HepG2 (cell line): ENCODE measurements at regions not wholly inside any gene's neighbourhood (a gene's known extent, or its start where the extent isn't known, plus 50 kb on each side); places are given as distances from the start of the nearest gene placed in this dataset.

Experiments used
- ATAC-seq: fragments of 200-7000 bp; cut with Tn5 transposase; 3 replicates; pipeline ENCODE4 v1.9.1; 2020; ENCODE audit warnings: mild to moderate bottlenecking, moderate library complexity
- BruUV-seq: library from RNA; stranded (reverse); fragments of 400-500 nt; replicated peaks from 2 replicates; lab custom pipeline; 2021; lab: Mats Ljungman, UMichigan
- CTCF ChIA-PET: fragments of 300-600 bp; formaldehyde crosslinking; extraction: SDS; loops from one replicate; lab custom pipeline; 2021; ENCODE audit warnings: low total read pairs, inconsistent platforms, low intra/inter-chr PET ratio; lab: Yijun Ruan, JAX
- POLR2A ChIA-PET: fragments of 350-600 bp; sonication (Branson Sonifier 250); formaldehyde crosslinking; loops from one replicate; lab custom pipeline; 2020; ENCODE audit warnings: antibody characterized with exemption, inconsistent platforms; lab: Yijun Ruan, JAX
- DNase-seq: peaks from one replicate; pipeline ENCODE4 v3.0.0-alpha.2; 2015; ENCODE audit warnings: low spot score
- FAIRE-seq: peaks from 3 replicates; lab custom pipeline; 2011; peaks lifted over from hg19 to GRCh38; lab: Jason Lieb, UNC
- H2AFZ ChIP-seq: one replicate; pipeline ENCODE4 v1.6.1; 2011; ENCODE audit warnings: low read length, inconsistent platforms
- H3K27ac ChIP-seq: fragments of 300-600 bp; 3 replicates; pipeline ENCODE4 v1.8.0; 2011; ENCODE audit warnings: mixed run types, mild to moderate bottlenecking, mixed read lengths, low read length, inconsistent platforms; ENCODE audit not compliant: insufficient read depth; ENCODE audit errors: extremely low read length
- H3K27me3 ChIP-seq, 2 experiments: fragments of 200-600 bp in 1 of 2; 2 replicates in 1 of 2; 3 replicates in 1 of 2; pipeline versions ENCODE4 v1.6.0 to v1.8.0; 2011; ENCODE audit warnings: low read length in 2 of 2, mild to moderate bottlenecking in 2 of 2, moderate library complexity in 2 of 2, inconsistent platforms in 1 of 2; ENCODE audit not compliant: insufficient read depth in 2 of 2, control insufficient read depth in 1 of 2
- H3K36me3 ChIP-seq, 2 experiments: fragments of 200-600 bp in 1 of 2; replicated peaks in 1 of 2; 2 replicates in 1 of 2; 3 replicates in 1 of 2; pipeline versions ENCODE4 v1.5.1 to v1.8.0; 2011; ENCODE audit warnings: low read length in 2 of 2, inconsistent platforms in 1 of 2; ENCODE audit not compliant: insufficient read depth in 2 of 2, control insufficient read depth in 1 of 2
- H3K4me1 ChIP-seq: 2 replicates; pipeline ENCODE4 v1.5.1; 2012; ENCODE audit warnings: low read length, inconsistent platforms; ENCODE audit not compliant: insufficient read depth
- H3K4me2 ChIP-seq: 2 replicates; pipeline ENCODE4 v1.6.0; 2011; ENCODE audit warnings: low read depth, low read length, inconsistent platforms
- H3K4me3 ChIP-seq, 3 experiments: fragments of 200-600 bp in 1 of 3; sonication (generic), shearing (Covaris generic) in 1 of 3; replicated peaks in 1 of 3; 2 replicates each; pipeline ENCODE4 v1.5.1; 2011 to 2016; ENCODE audit warnings: low read length in 3 of 3, inconsistent platforms in 2 of 3, low read depth in 2 of 3, mild to moderate bottlenecking in 2 of 3, control low read depth in 1 of 3, mixed read lengths in 1 of 3; ENCODE audit not compliant: insufficient read depth in 1 of 3
- H3K79me2 ChIP-seq: one replicate; pipeline ENCODE4 v1.6.1; 2011; ENCODE audit warnings: low read length, inconsistent platforms; ENCODE audit not compliant: insufficient read depth
- H3K9ac ChIP-seq: 2 replicates; pipeline ENCODE4 v1.6.0; 2011; ENCODE audit warnings: mild to moderate bottlenecking, low read depth, low read length, inconsistent platforms; ENCODE audit not compliant: insufficient read depth
- H3K9me3 ChIP-seq: 2 replicates; pipeline ENCODE4 v1.5.1; 2012; ENCODE audit warnings: mild to moderate bottlenecking, low read length
- H4K20me1 ChIP-seq: 2 replicates; pipeline ENCODE4 v1.6.0; 2011; ENCODE audit warnings: inconsistent platforms, mild to moderate bottlenecking, low read length, moderate library complexity; ENCODE audit not compliant: insufficient read depth
- FOXO1 ChIP-seq: sonication (generic); formaldehyde crosslinking; IDR thresholded peaks from 2 replicates; pipeline ENCODE4 v1.4.0; 2020; ENCODE audit warnings: missing genetic modification reagents
- HBP1 ChIP-seq: IDR thresholded peaks from 2 replicates; pipeline ENCODE4 v1.6.1; 2016; ENCODE audit warnings: low read depth, control low read depth
- HMGA1 ChIP-seq: sonication (generic); formaldehyde crosslinking; conservative IDR thresholded peaks from 2 replicates; pipeline ENCODE4 v1.4.0; 2020; ENCODE audit warnings: missing genetic modification reagents
- MATR3 ChIP-seq: sonication (generic); formaldehyde crosslinking; IDR thresholded peaks from 2 replicates; pipeline ENCODE4 v1.4.0; 2020; ENCODE audit warnings: missing genetic modification reagents
- MTERF4 ChIP-seq: sonication (generic); formaldehyde crosslinking; IDR thresholded peaks from 2 replicates; pipeline ENCODE4 v1.8.0; 2023; ENCODE audit warnings: mild to moderate bottlenecking, missing genetic modification reagents
- MZF1 ChIP-seq: sonication (generic); formaldehyde crosslinking; IDR thresholded peaks from 2 replicates; pipeline ENCODE4 v1.8.1; 2023; ENCODE audit warnings: mild to moderate bottlenecking, missing genetic modification reagents, borderline replicate concordance
- NR2F2 ChIP-seq: IDR thresholded peaks from 2 replicates; pipeline ENCODE4 v1.6.1; 2012; ENCODE audit warnings: low read depth, inconsistent platforms, borderline replicate concordance
- POLR2G ChIP-seq: fragments of 200-400 bp; formaldehyde crosslinking; IDR thresholded peaks from 2 replicates; pipeline ENCODE4 v1.6.1; 2018; ENCODE audit warnings: mild to moderate bottlenecking, low read depth, low read length, moderate library complexity
- SALL1 ChIP-seq: sonication (generic); formaldehyde crosslinking; IDR thresholded peaks from 2 replicates; pipeline ENCODE4 v1.8.0; 2022; ENCODE audit warnings: mild to moderate bottlenecking, missing genetic modification reagents
- ZBTB21 ChIP-seq: sonication (generic); formaldehyde crosslinking; IDR thresholded peaks from 2 replicates; pipeline ENCODE4 v1.4.0; 2020; ENCODE audit warnings: missing genetic modification reagents
- ZNF615 ChIP-seq: sonication (generic); formaldehyde crosslinking; IDR thresholded peaks from 2 replicates; pipeline ENCODE4 v1.5.0; 2020; ENCODE audit warnings: mild to moderate bottlenecking, missing genetic modification reagents, borderline replicate concordance
- ZSCAN5A ChIP-seq: sonication (generic); formaldehyde crosslinking; IDR thresholded peaks from 2 replicates; pipeline ENCODE4 v1.8.0; 2022; ENCODE audit warnings: mild to moderate bottlenecking, missing genetic modification reagents, borderline replicate concordance
- WGBS: methylation state at CpG from one replicate; pipeline ENCODE4 v1.1.6; 2017; ENCODE audit warnings: low lambda C conversion rate; 5-methylcytosine and 5-hydroxymethylcytosine counted together
- in situ Hi-C: cut with HindIII; loops from 2 replicates; pipeline ENCODE4 v1.10.0; 2017; ENCODE audit warnings: low pct_unique_long_range_greater_than_20kb; ENCODE audit not compliant: extremely low pct_ligation_motif_present
- intact Hi-C: fragments of 100-400 bp; cut with micrococcal nuclease; formaldehyde crosslinking; loops from one replicate; pipeline ENCODE4 v1.10.0; 2022; ENCODE audit not compliant: unreplicated experiment

- TF ChIP-seq SALL1 (CRISPR knock-in tag) (no peak), MZF1 (CRISPR knock-in tag) (no peak), ZNF615 (CRISPR knock-in tag) (no peak)
- TF ChIP-seq, all 625 proteins: peak for 0
- DNase-seq (no peak), ATAC-seq (no peak), FAIRE-seq (no peak)
- Histone ChIP-seq H3K9ac (no peak overlapping the region), H3K4me1 (no peaks in the 10 kb centered on the region), H3K79me2 (no peaks in the 10 kb centered on the region), H4K20me1 (no peaks in the 10 kb centered on the region), H3K9me3 (no peaks in the 10 kb centered on the region), H2AFZ (no peak overlapping the region), H3K36me3 (no peaks in the 10 kb centered on the region), H3K27me3 (no peaks in the 10 kb centered on the region; a peak in 1 of 5 replicates), H3K4me3 (no peak overlapping the region), H3K4me2 (no peak overlapping the region), H3K27ac (no peak overlapping the region)
- in situ Hi-C loops (no loop called here), intact Hi-C loops (no loop called here)
- 14% methylated on average over 1 of the region's 1 CpG for WGBS
- ChIA-PET CTCF (no interaction called here), POLR2A (no interaction called here)
- no TSS peak for BruUV-seq
Observed at GRCh38 chr14:56419750-56420149, 159.8 kb upstream of the TMEM260 start.

GRCh38 chr14:56422221-56422620 lies 157.4 kb upstream of the TMEM260 start:
- H3K4me1 ChIP-seq: no peaks in the 10 kb centered on the region
- TF ChIP-seq HMGA1 (CRISPR knock-in tag): no peak
- TF ChIP-seq ZBTB21 (CRISPR knock-in tag): no peak
- TF ChIP-seq NR2F2: no peak
- TF ChIP-seq ZSCAN5A (CRISPR knock-in tag): no peak
- TF ChIP-seq MTERF4 (CRISPR knock-in tag): no peak
- TF ChIP-seq HBP1 (CRISPR knock-in tag): no peak
- TF ChIP-seq FOXO1 (CRISPR knock-in tag): no peak
- TF ChIP-seq MATR3 (CRISPR knock-in tag): no peak
- no peak for TF ChIP-seq POLR2G
- in situ Hi-C loops: no loop called here
- BruUV-seq: no TSS peak
- CTCF ChIA-PET: no interaction called here
- H2AFZ ChIP-seq: no peak overlapping the region
- H3K79me2 ChIP-seq: no peaks in the 10 kb centered on the region
- no peak overlapping the region for H3K4me2 ChIP-seq
- intact Hi-C loops: no loop called here
- H3K4me3 ChIP-seq: no peak overlapping the region
- no peaks in the 10 kb centered on the region for H3K36me3 ChIP-seq
- FAIRE-seq: no peak
- no peaks in the 10 kb centered on the region for H4K20me1 ChIP-seq
- no peak for ATAC-seq
- POLR2A ChIA-PET: no interaction called here
- H3K27ac ChIP-seq: no peak overlapping the region
- WGBS: 73% methylated on average over 2 of the region's 2 CpGs
- no peak for DNase-seq
- no peaks in the 10 kb centered on the region for H3K9me3 ChIP-seq
- no peaks in the 10 kb centered on the region; a peak in 1 of 5 replicates for H3K27me3 ChIP-seq
- no peak overlapping the region for H3K9ac ChIP-seq
